Suprapubic skin (tissue), 4 donors: ENCODE measurements at regions not wholly inside any gene's neighbourhood (a gene's known extent, or its start where the extent isn't known, plus 50 kb on each side); places are given as distances from the start of the nearest gene placed in this dataset.

Experiments used
- EP300 ChIP-seq: sonication (generic); formaldehyde crosslinking; IDR thresholded peaks from one replicate; pipeline ENCODE4 v1.6.1; 2017; ENCODE audit warnings: antibody characterized with exemption
- POLR2AphosphoS5 ChIP-seq, 3 donors: sonication (generic); formaldehyde crosslinking; IDR thresholded peaks; one replicate each; pipeline ENCODE4 v1.6.1; 2017; ENCODE audit warnings: antibody characterized with exemption in 3 of 3
- TF ChIP-seq, protein P1 (sequence below), 2 donors: fragments of 200-600 bp in 1 of 2; fragments of 450-650 bp in 1 of 2; sonication (generic) in 1 of 2; IDR thresholded peaks; one replicate each; pipeline ENCODE4 v1.5.1; 2016 to 2019; ENCODE audit warnings: antibody characterized with exemption in 2 of 2, mild to moderate bottlenecking in 1 of 2, moderate library complexity in 1 of 2

DNA sequence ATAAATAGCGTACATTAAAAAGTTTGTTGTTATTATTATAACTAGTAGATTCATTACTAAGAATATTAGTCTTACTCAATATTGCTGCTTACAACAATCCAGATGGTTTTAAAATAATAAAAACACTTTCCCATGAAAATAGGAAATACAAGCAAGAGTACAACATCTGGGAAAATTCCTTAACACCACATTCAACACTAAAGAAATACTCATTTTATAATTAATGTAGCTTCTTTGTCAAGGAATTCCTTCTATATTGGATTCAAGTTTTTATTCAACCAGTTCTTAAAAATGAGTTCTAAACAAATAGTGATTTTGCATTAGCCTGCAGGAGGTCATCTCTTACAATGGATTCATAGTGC lies 650.3 kb upstream of the SLC35B3 start:
- TF ChIP-seq, protein P1, sequence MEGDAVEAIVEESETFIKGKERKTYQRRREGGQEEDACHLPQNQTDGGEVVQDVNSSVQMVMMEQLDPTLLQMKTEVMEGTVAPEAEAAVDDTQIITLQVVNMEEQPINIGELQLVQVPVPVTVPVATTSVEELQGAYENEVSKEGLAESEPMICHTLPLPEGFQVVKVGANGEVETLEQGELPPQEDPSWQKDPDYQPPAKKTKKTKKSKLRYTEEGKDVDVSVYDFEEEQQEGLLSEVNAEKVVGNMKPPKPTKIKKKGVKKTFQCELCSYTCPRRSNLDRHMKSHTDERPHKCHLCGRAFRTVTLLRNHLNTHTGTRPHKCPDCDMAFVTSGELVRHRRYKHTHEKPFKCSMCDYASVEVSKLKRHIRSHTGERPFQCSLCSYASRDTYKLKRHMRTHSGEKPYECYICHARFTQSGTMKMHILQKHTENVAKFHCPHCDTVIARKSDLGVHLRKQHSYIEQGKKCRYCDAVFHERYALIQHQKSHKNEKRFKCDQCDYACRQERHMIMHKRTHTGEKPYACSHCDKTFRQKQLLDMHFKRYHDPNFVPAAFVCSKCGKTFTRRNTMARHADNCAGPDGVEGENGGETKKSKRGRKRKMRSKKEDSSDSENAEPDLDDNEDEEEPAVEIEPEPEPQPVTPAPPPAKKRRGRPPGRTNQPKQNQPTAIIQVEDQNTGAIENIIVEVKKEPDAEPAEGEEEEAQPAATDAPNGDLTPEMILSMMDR (IDR thresholded peaks at IDR 0.05) = no peak
- TF ChIP-seq EP300 (no peak), POLR2AphosphoS5 (IDR thresholded peaks at IDR 0.05) (no peak)
